GM12878 (cell line): ENCODE measurements at regions not wholly inside any gene's neighbourhood (a gene's known extent, or its start where the extent isn't known, plus 50 kb on each side); places are given as distances from the start of the nearest gene placed in this dataset.

Experiments used
- ATAC-seq: fragments of 200-7000 bp; cut with Tn5 transposase; 3 replicates; pipeline ENCODE4 v1.9.1; 2020; ENCODE audit warnings: mild to moderate bottlenecking, moderate library complexity
- BruUV-seq: library from RNA; stranded (reverse); fragments of 400-500 nt; replicated peaks from 2 replicates; lab custom pipeline; 2021; lab: Mats Ljungman, UMichigan
- CTCF ChIA-PET: fragments of 300-600 bp; sonication (Branson Sonifier 250); formaldehyde crosslinking; extraction: SDS; loops from one replicate; lab custom pipeline; 2021; ENCODE audit warnings: inconsistent platforms; lab: Yijun Ruan, JAX
- POLR2A ChIA-PET: fragments of 350-600 bp; formaldehyde crosslinking; extraction: SDS; loops from one replicate; lab custom pipeline; 2021; ENCODE audit warnings: inconsistent platforms; lab: Charles Lee
- RAD21 ChIA-PET: fragments of 300-600 bp; sonication (Branson Sonifier 250); formaldehyde crosslinking; loops from one replicate; lab custom pipeline; 2023; ENCODE audit warnings: antibody characterized with exemption; ENCODE audit not compliant: unreplicated experiment; lab: Charles Lee
- SMC1A ChIA-PET: fragments of 300-600 bp; sonication (Branson Sonifier 250); formaldehyde crosslinking; loops from one replicate; lab custom pipeline; 2023; ENCODE audit not compliant: unreplicated experiment, uncharacterized antibody; lab: Charles Lee
- DNase-seq: peaks from one replicate; pipeline ENCODE4 v3.0.0-alpha.2; 2011; ENCODE audit warnings: low read depth, low spot score
- FAIRE-seq: peaks from 3 replicates; lab custom pipeline; 2011; peaks lifted over from hg19 to GRCh38; lab: Jason Lieb, UNC
- H2AFZ ChIP-seq: 2 replicates; pipeline ENCODE4 v1.6.0; 2011; ENCODE audit warnings: low read depth, low read length, control low read depth; ENCODE audit not compliant: control insufficient read depth
- H3K27ac ChIP-seq: 2 replicates; pipeline ENCODE4 v1.5.1; 2011; ENCODE audit warnings: control low read depth; ENCODE audit not compliant: control insufficient read depth, insufficient read depth
- H3K27me3 ChIP-seq, 2 experiments: replicated peaks in 1 of 2; 2 replicates each; pipeline versions ENCODE4 v1.6.0 to v1.6.1; 2011; ENCODE audit warnings: low read length in 1 of 2; ENCODE audit not compliant: control insufficient read depth in 2 of 2, insufficient read depth in 2 of 2
- H3K36me3 ChIP-seq, 2 experiments: 2 replicates each; pipeline ENCODE4 v1.5.1; 2011; ENCODE audit warnings: low read length in 1 of 2; ENCODE audit not compliant: control insufficient read depth in 2 of 2, insufficient read depth in 2 of 2
- H3K4me1 ChIP-seq: 2 replicates; pipeline ENCODE4 v1.6.1; 2011; ENCODE audit warnings: mild to moderate bottlenecking, low read length, moderate library complexity, mixed read lengths; ENCODE audit not compliant: control insufficient read depth, insufficient read depth
- H3K4me2 ChIP-seq: 2 replicates; pipeline ENCODE4 v1.6.0; 2011; ENCODE audit warnings: control low read depth; ENCODE audit not compliant: control insufficient read depth, insufficient read depth
- H3K4me3 ChIP-seq: fragments of 200-600 bp; sonication (generic); 2 replicates; pipeline ENCODE4 v1.5.1; 2016
- H3K79me2 ChIP-seq: 2 replicates; pipeline ENCODE4 v1.6.0; 2011; ENCODE audit warnings: low read length; ENCODE audit not compliant: control insufficient read depth, insufficient read depth
- H3K9ac ChIP-seq: 2 replicates; pipeline ENCODE4 v1.8.0; 2011; ENCODE audit warnings: low read length, control low read depth, mixed read lengths; ENCODE audit not compliant: control insufficient read depth, insufficient read depth
- H3K9me3 ChIP-seq: replicated peaks from 3 replicates; pipeline ENCODE4 v1.5.1; 2011; ENCODE audit warnings: mild to moderate bottlenecking, low read length; ENCODE audit not compliant: control insufficient read depth, insufficient read depth
- H4K20me1 ChIP-seq: 2 replicates; pipeline ENCODE4 v1.6.0; 2011; ENCODE audit not compliant: control insufficient read depth, insufficient read depth
- CBFB ChIP-seq: IDR thresholded peaks from 2 replicates; pipeline ENCODE4 v1.6.1; 2016; ENCODE audit warnings: antibody characterized with exemption, low read depth
- IKZF1 ChIP-seq: fragments of 450-650 bp; conservative IDR thresholded peaks from 2 replicates; pipeline ENCODE4 v1.6.1; 2017; ENCODE audit warnings: antibody characterized with exemption, mild to moderate bottlenecking
- MTA3 ChIP-seq: IDR thresholded peaks from 2 replicates; pipeline ENCODE4 v1.6.1; 2012; ENCODE audit warnings: low read length, inconsistent platforms, borderline replicate concordance
- MYC ChIP-seq: IDR thresholded peaks from 2 replicates; pipeline ENCODE4 v1.6.1; 2011; ENCODE audit warnings: mild to moderate bottlenecking, low read length, moderate library complexity, inconsistent platforms; ENCODE audit not compliant: insufficient read depth, insufficient replicate concordance, insufficient read length, severe bottlenecking
- NFYA ChIP-seq: IDR thresholded peaks from 2 replicates; pipeline ENCODE4 v1.6.1; 2011; ENCODE audit warnings: low read depth, mild to moderate bottlenecking, low read length, improper control_type of control experiment, borderline replicate concordance
- POU2F2 ChIP-seq: IDR thresholded peaks from 3 replicates; pipeline ENCODE4 v1.6.1; 2011; ENCODE audit warnings: low read depth, mild to moderate bottlenecking, low read length, borderline replicate concordance
- TAF1 ChIP-seq: IDR thresholded peaks from 2 replicates; pipeline ENCODE4 v1.6.1; 2011; ENCODE audit warnings: mild to moderate bottlenecking, low read depth, low read length, borderline replicate concordance
- WGBS: methylation state at CpG from one replicate; pipeline ENCODE4 v1.1.6; 2016; ENCODE audit warnings: low lambda C conversion rate; ENCODE audit not compliant: insufficient replicate concordance, insufficient coverage; ENCODE audit errors: missing lambda C conversion rate; 5-methylcytosine and 5-hydroxymethylcytosine counted together
- in situ Hi-C: fragments of 300-500 bp; cut with MboI; formaldehyde crosslinking; loops from 9 replicates; pipeline ENCODE4 v1.14.3; 2018; ENCODE audit warnings: mixed read lengths
- intact Hi-C: fragments of 100-400 bp; cut with micrococcal nuclease; formaldehyde crosslinking; loops from one replicate; pipeline ENCODE4 v1.14.2; 2022; ENCODE audit not compliant: unreplicated experiment

DNA sequence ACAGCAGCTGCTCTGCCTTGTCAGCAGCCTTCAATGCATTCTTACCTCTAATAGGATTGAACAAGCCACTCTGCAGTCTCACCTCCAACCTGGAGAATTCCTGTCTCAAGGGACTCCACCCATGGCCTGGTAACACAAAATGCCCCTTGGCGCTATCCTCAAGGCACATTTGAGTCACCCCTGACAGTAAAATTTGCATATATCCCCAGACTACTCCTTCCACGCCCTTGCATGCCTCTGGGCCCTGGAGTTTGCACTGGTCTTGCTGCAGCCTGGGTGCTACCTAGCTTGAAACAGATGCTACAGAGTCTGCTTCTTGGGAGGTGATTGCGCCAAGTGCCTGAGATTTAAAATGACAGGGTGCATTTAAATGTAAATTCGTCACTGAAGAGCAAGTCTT is 391.4 kb upstream of the MAF start:
- H3K27ac ChIP-seq = no peak overlapping the region
- no peak overlapping the region for H3K4me3 ChIP-seq
- 20% methylated on average over 4 of the region's 4 CpGs for WGBS
- no peak overlapping the region for H3K4me2 ChIP-seq
- intact Hi-C loops (no loop called here), in situ Hi-C loops (no loop called here)
- H3K4me1 ChIP-seq = no peaks in the 10 kb centered on the region
- H3K9me3 ChIP-seq = no peaks in the 10 kb centered on the region; the same call in 2 of the 3 replicates
- H2AFZ ChIP-seq = no peak overlapping the region
- ChIA-PET POLR2A (no interaction called here), SMC1A (no interaction called here), CTCF (no interaction called here), RAD21 (no interaction called here)
- no TSS peak for BruUV-seq
- ATAC-seq (no peak), DNase-seq (no peak), FAIRE-seq (no peak)
- H3K9ac ChIP-seq = no peak overlapping the region
- H3K79me2 ChIP-seq = no peaks in the 10 kb centered on the region
- no peaks in the 10 kb centered on the region for H3K36me3 ChIP-seq
- no peaks in the 10 kb centered on the region for H4K20me1 ChIP-seq
- TF ChIP-seq IKZF1 = no peak
- TF ChIP-seq NFYA = no peak
- TF ChIP-seq POU2F2 = no peak
- TF ChIP-seq CBFB = no peak
- no peak for TF ChIP-seq MTA3
- no peaks in the 10 kb centered on the region for H3K27me3 ChIP-seq

DNA sequence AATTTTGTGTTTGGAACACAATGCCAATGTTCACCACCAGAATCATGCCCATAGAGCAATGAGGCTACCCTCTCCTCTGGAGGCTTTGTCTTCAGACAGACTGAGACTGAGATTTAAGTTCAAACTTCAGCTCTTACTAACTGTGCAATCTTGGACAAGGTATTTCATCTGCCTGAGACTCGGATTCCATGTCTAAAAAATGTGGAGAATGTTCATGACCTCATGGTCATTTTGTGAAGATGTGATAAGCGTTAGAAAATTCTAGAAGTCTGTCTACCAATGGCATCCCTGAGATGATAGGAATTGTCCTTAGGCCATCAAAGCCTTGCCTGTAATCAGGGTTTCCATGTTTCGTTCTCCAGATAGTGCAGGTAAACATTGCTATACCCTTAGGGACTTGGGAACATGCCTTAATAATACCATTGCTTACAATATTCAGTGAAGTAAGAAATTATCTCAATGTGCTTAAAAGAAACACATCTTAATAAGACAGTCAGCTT is 388.2 kb upstream of the MAF start:
- no peak overlapping the region for H3K4me2 ChIP-seq
- DNase-seq (no peak), FAIRE-seq (no peak), ATAC-seq (no peak)
- H2AFZ ChIP-seq = no peak overlapping the region
- no peak overlapping the region for H3K9ac ChIP-seq
- in situ Hi-C loops = no loop called here
- no peaks in the 10 kb centered on the region for H4K20me1 ChIP-seq
- ChIA-PET CTCF (no interaction called here), POLR2A (no interaction called here), RAD21 (no interaction called here), SMC1A (no interaction called here)
- intact Hi-C loops = no loop called here
- H3K27ac ChIP-seq = no peak overlapping the region
- TF ChIP-seq MYC = no peak
- TF ChIP-seq TAF1 = no peak
- H3K36me3 ChIP-seq = no peaks in the 10 kb centered on the region
- no peaks in the 10 kb centered on the region for H3K79me2 ChIP-seq
- H3K4me3 ChIP-seq = no peak overlapping the region
- H3K27me3 ChIP-seq = no peaks in the 10 kb centered on the region
- H3K9me3 ChIP-seq = no peaks in the 10 kb centered on the region; the same call in 2 of the 3 replicates
- H3K4me1 ChIP-seq = no peaks in the 10 kb centered on the region
- BruUV-seq = no TSS peak
- WGBS = 0% methylated on average over 3 of the region's 3 CpGs
